Sigmoid colon (tissue), 6 donors: ENCODE measurements at regions not wholly inside any gene's neighbourhood (a gene's known extent, or its start where the extent isn't known, plus 50 kb on each side); places are given as distances from the start of the nearest gene placed in this dataset.
A peak's percentile ranks its signal among the peaks of the same experiment; 100 is the strongest.

Experiments used
- DNase-seq: peaks from one replicate; pipeline ENCODE4 v3.0.0-alpha.2; 2019
- H3K27ac ChIP-seq, 4 donors: fragments of 200-600 bp; sonication (generic); one replicate each; pipeline ENCODE4 v1.5.1; 2016 to 2019; ENCODE audit warnings: mild to moderate bottlenecking in 1 of 4
- H3K27me3 ChIP-seq, 3 donors: fragments of 200-600 bp; sonication (generic); one replicate each; pipeline ENCODE4 v1.5.1; 2019; ENCODE audit warnings: mild to moderate bottlenecking in 1 of 3
- H3K36me3 ChIP-seq, 4 donors: fragments of 200-600 bp; sonication (generic); one replicate each; pipeline ENCODE4 v1.5.1; 2016 to 2019
- H3K4me1 ChIP-seq, 4 donors: fragments of 200-600 bp; sonication (generic); one replicate each; pipeline ENCODE4 v1.5.1; 2017 to 2019
- H3K4me3 ChIP-seq, 4 donors: fragments of 200-600 bp; sonication (generic); one replicate each; pipeline ENCODE4 v1.5.1; 2017 to 2019; ENCODE audit warnings: mild to moderate bottlenecking in 2 of 4, moderate library complexity in 1 of 4
- H3K9me3 ChIP-seq, 4 donors: fragments of 200-600 bp in 3 of 4; sonication (generic) in 3 of 4; one replicate each; pipeline versions ENCODE4 v1.5.1 to v1.6.1; 2013 to 2019
- CTCF ChIP-seq, 4 experiments: fragments of 450-650 bp in 3 of 4; fragments of 200-600 bp in 1 of 4; IDR thresholded peaks; one replicate each; pipeline ENCODE4 v1.5.1; 2016 to 2019; ENCODE audit warnings: antibody characterized with exemption in 4 of 4, mild to moderate bottlenecking in 3 of 4, moderate library complexity in 2 of 4
- EP300 ChIP-seq, 4 donors: sonication (generic); formaldehyde crosslinking; IDR thresholded peaks; one replicate each; pipeline ENCODE4 v1.6.1; 2017; ENCODE audit warnings: antibody characterized with exemption in 4 of 4
- POLR2A ChIP-seq, 2 donors: fragments of 450-650 bp; IDR thresholded peaks; one replicate each; pipeline ENCODE4 v1.6.1; 2016; ENCODE audit warnings: antibody characterized with exemption in 2 of 2, mild to moderate bottlenecking in 2 of 2, moderate library complexity in 2 of 2
- POLR2AphosphoS5 ChIP-seq, 4 donors: sonication (generic); formaldehyde crosslinking; IDR thresholded peaks; one replicate each; pipeline ENCODE4 v1.6.1; 2017; ENCODE audit warnings: antibody characterized with exemption in 4 of 4
- WGBS, 2 donors: extraction: QIAGEN DNeasy Blood & Tissue Kit; methylation state at CpG; one replicate each; pipeline ENCODE4 v1.1.7; 2013; 5-methylcytosine and 5-hydroxymethylcytosine counted together
- intact Hi-C: fragments of 100-400 bp; cut with DNase I; formaldehyde crosslinking; loops from one replicate; pipeline ENCODE4 v1.15.1; 2023
- donor health status: healthy with polysubstance abuse.
- donor health status: healthy.

GRCh38 chr9:73038089-73038509 is 85.2 kb upstream of the ALDH1A1 start:
- H3K27ac ChIP-seq = peak overlapping the region; percentile 83 to 88 (median 86)
- WGBS, 2 donors = 19 to 66% methylated on average over 4 of the region's 4 CpGs
- TF ChIP-seq CTCF (IDR thresholded peaks at IDR 0.05) = no peak
- TF ChIP-seq EP300 (IDR thresholded peaks at IDR 0.05) = no peak
- TF ChIP-seq POLR2A (IDR thresholded peaks at IDR 0.05) = no peak
- TF ChIP-seq POLR2AphosphoS5 (IDR thresholded peaks at IDR 0.05) = no peak
- DNase-seq = no peak
- H3K9me3 ChIP-seq = no peaks in the 10 kb centered on the region
- intact Hi-C loops = loop anchor here (5.0 kb wide), 1 partner anchor 44 kb away; no protein-coding TSS in a partner anchor
- peaks cover 0 to 53% (median 44%) of the 10 kb centered on the region in 4 donors for H3K4me1 ChIP-seq
- no peaks in the 10 kb centered on the region for H3K36me3 ChIP-seq
- peak overlapping the region in 2 of 4 donors; percentile 4 to 13 for H3K4me3 ChIP-seq
- H3K27me3 ChIP-seq = no peaks in the 10 kb centered on the region

- TF ChIP-seq POLR2A (IDR thresholded peaks at IDR 0.05) = no peak
- no peak for TF ChIP-seq CTCF (IDR thresholded peaks at IDR 0.05)
- no peak for TF ChIP-seq EP300 (IDR thresholded peaks at IDR 0.05)
- no peak for TF ChIP-seq POLR2AphosphoS5 (IDR thresholded peaks at IDR 0.05)
- no peak overlapping the region for H3K4me3 ChIP-seq
- no peaks in the 10 kb centered on the region for H3K9me3 ChIP-seq
- no peak for DNase-seq
- no peaks in the 10 kb centered on the region for H3K36me3 ChIP-seq
- no peaks in the 10 kb centered on the region for H3K27me3 ChIP-seq
- intact Hi-C loops = loop anchor here (5.0 kb wide), 1 partner anchor 45 kb away; no protein-coding TSS in a partner anchor
- peaks cover 0 to 53% (median 44%) of the 10 kb centered on the region in 4 donors for H3K4me1 ChIP-seq
- H3K27ac ChIP-seq = peak overlapping the region; percentile 83 to 88 (median 86)
- 71 to 78% methylated on average over 3 of the region's 3 CpGs for WGBS, 2 donors
These were observed 84.8 kb upstream of the ALDH1A1 start for GRCh38 chr9:73037613-73038012.

- no peak overlapping the region for H3K4me3 ChIP-seq
- no peaks in the 10 kb centered on the region for H3K36me3 ChIP-seq
- H3K4me1 ChIP-seq = peaks cover 0 to 41% (median 32%) of the 10 kb centered on the region in 4 donors
- no peaks in the 10 kb centered on the region for H3K27me3 ChIP-seq
- 94% methylated on average over 2 of the region's 2 CpGs for WGBS, 2 donors
- TF ChIP-seq CTCF (IDR thresholded peaks at IDR 0.05) (no peak), POLR2A (IDR thresholded peaks at IDR 0.05) (no peak), POLR2AphosphoS5 (IDR thresholded peaks at IDR 0.05) (no peak), EP300 (IDR thresholded peaks at IDR 0.05) (no peak)
- H3K27ac ChIP-seq = no peak overlapping the region
- no peaks in the 10 kb centered on the region for H3K9me3 ChIP-seq
- no peak for DNase-seq
- intact Hi-C loops = loop anchor here (5.0 kb wide), 2 partner anchors 47 to 147 kb away; no protein-coding TSS in a partner anchor
These were observed 82.1 kb upstream of the ALDH1A1 start for GRCh38 chr9:73034962-73035361.

- TF ChIP-seq POLR2A (IDR thresholded peaks at IDR 0.05) (no peak), POLR2AphosphoS5 (IDR thresholded peaks at IDR 0.05) (no peak), EP300 (IDR thresholded peaks at IDR 0.05) (no peak), CTCF (IDR thresholded peaks at IDR 0.05) (no peak)
- 68 to 83% methylated on average over 1 of the region's 1 CpG for WGBS, 2 donors
These were observed 78.5 kb upstream of the ALDH1A1 start for GRCh38 chr9:73031350-73031749.

More at GRCh38 chr9:73031350-73031749, 78.5 kb upstream of the ALDH1A1 start:
- Histone ChIP-seq H3K27ac (no peak overlapping the region), H3K36me3 (no peaks in the 10 kb centered on the region), H3K4me3 (no peak overlapping the region), H3K27me3 (no peaks in the 10 kb centered on the region), H3K9me3 (no peaks in the 10 kb centered on the region), H3K4me1 (peaks cover 0 to 6% (median 2%) of the 10 kb centered on the region in 4 donors)
- DNase-seq = no peak
- intact Hi-C loops = loop anchor here (5.0 kb wide), 1 partner anchor 151 kb away; no protein-coding TSS in a partner anchor
